GM18867 (cell line): ENCODE measurements at regions not wholly inside any gene's neighbourhood (a gene's known extent, or its start where the extent isn't known, plus 50 kb on each side); places are given as distances from the start of the nearest gene placed in this dataset.

Experiments used
- ATAC-seq: cut with Tn5 transposase; IDR thresholded peaks from one replicate; pipeline ENCODE4 v1.9.1; 2021; ENCODE audit warnings: mild to moderate bottlenecking, moderate library complexity; ENCODE audit not compliant: unreplicated experiment

DNA sequence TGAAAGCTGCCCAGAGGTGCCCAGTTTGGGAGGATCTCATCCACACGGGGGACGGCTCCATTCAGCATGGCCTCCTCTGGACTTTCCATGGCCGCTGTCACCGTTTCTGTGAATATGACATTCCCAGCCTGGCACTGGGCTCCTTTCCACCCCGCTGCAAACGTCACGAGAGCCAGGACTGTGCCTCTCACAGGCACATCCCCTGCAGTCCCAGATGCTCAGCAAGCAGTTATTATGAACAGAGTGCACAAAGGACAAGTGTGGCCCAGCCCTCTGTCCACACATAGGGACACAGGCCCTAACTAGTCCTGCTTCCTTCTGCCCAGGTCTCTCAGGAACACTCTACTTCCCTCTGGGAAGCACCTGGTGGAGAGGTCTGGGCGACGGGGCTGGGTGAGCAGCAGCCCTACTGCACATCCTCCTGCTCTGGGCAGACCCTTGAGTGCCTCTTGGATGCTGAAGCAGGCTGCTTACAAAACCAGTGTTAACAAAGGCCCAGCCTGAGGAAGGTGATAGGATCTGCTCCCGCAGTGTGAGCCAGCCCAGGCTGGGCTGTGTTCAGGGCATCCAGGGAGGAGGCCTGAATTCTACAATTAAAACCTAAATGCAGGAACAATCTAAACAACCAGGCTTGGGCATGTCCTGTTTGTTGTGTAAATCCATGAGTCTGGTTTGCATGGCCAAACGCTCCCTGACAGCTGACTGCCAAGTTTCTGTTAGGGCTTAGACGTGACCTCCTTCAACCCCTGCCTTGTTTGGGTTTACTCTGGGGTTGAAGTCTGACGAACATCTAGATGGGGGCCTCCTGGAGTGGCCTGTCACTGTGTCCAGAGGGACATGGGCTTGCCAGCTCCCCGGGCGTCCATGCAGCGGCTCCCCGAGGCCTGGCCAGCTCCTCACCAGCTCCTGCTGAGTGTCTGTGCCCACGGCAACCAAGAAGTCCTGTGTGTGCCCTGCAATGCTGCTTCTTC is 269.8 kb downstream of the GADD45G start:
- no peak for ATAC-seq

DNA sequence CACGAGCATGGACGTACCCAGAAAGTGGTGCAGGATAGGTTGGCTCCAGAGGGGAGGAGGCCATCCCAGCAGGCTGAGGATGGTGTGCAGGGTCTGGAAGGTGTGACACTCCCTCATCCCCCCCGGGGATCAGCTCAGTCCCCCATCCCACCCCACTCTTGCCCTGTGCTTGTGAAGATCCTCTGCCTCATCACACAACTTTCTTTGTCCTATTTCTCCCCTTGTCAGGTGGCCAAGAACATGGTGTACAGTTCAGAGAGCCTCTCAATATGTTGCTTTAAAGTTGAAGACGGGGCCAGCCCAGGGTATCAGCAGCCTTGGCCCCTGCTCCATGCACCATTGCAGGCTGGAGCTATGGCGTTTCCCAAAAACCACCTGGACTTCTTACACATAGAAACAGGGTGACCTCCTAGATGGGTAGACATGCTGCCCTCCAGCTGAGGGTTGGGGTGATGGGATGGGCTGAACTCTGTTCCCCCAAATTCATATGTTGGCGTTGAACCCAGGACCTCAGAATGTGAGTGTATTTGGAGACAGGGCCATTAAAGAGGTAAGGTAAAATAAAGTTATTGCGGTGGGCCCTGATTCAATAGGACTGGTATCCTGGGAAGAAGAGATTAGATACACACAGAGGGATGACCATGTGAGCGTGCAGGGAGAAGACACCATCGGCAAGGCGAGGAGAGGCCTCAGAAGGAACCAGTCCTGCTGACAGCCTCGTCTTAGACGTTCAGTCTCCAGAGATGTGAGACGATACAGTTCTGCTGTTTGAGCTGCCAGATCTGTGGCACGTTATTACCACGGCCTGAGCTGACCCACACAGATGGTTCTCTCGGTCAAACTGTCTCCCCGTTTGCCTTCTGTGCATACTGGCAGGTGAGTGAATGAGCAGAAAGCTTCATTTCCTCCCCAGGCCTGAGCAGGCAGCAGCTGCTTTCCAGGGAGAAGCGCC is 272.5 kb downstream of the GADD45G start:
- no peak for ATAC-seq

DNA sequence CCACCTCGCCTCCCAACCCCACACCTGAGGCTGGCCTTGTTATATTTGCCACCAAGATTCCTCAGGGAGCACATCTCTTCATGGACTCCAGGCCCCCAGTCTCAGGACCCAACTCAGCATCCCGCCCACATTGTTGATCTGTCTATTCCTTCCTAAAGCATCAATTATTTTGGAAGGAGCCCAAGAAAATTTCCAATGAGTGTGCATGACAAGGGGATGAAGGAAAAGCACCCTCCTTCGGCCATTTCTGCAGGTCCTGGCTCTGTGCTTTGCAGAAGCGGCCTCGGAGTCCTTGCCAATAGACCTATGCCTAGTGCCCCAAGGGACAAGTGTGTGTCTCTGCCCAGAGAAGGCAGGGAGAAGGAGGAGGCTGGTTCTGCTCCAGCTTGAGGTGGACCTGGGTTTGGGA is 273.2 kb downstream of the GADD45G start:
- ATAC-seq = no peak

DNA sequence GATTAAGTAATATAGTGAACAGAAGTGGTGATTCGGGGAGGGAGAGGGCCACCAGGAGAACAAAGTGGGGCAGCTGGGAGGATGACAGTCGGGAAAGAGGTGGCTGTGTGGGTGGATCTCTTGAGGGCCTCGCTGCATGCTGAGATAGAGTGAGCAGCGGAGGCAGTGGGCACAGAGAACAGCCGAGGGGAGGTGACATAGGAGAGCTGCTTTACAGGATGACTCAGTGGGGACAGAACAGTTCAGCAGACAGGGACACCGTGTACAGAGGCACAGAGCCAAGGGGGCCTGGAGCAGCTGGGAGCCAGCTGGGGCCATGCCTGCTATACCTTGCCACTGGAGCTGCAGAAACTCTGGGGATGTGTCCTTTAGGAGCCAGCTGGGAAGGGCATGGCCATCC is 273.9 kb downstream of the GADD45G start:
- no peak for ATAC-seq

DNA sequence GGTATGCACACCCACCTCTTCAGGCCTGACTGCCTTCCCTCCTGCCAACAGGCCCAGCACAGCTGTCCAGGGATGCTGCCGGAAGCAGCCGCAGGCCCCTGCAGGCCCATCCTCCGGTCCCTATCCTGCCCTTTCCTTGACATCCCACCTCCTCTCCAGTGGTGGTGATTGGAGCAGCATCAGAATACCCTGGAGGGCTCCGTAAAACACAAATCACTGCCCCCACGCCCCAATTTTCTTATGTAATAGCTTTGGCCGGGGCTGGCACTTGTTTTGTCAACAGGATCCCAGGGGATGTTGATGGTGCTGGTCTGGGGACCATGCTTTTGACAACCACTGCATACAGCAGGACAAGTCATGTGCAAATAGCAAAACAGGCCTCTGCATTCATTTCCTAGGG is 274.5 kb downstream of the GADD45G start:
- ATAC-seq = no peak

DNA sequence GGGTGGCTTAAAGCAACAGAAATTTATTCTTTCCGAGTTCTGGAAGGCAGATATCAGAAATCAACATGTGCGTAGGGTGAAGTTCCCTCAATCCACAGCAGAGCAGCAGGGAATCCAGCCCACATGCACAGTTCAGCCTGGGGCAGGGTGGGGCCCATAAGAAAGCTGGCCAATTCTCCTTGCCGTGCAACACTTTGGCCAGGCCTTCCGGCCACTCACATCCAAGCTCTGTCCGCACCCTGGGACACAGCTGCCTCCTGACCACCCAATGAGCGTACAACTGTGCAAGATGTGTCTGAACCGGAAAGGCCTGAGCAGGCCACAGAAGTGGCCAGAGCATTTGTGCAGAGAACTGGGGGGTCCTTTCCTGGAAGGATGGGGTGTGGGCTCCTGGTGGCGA is 274.9 kb downstream of the GADD45G start:
- ATAC-seq = no peak

DNA sequence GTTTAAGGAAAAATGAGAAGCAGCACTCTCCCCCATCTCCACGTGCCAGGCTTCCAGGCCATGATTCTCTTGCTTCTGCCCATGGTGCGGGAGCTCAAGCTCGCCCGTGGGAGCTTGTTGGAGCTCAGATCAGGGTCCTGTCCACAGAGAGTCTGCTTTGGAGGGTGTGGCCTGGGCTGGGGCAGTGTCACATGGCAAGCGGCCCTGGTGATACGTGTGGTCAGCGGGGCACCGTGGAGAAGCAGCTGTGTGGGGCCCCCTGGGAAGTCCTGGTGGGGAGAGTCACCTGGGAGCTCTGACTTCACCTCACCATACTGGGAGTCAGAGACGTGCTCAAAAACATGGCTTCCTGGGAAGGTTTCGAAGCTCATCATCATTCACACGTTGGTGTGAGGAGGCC is 275.3 kb downstream of the GADD45G start:
- no peak for ATAC-seq

DNA sequence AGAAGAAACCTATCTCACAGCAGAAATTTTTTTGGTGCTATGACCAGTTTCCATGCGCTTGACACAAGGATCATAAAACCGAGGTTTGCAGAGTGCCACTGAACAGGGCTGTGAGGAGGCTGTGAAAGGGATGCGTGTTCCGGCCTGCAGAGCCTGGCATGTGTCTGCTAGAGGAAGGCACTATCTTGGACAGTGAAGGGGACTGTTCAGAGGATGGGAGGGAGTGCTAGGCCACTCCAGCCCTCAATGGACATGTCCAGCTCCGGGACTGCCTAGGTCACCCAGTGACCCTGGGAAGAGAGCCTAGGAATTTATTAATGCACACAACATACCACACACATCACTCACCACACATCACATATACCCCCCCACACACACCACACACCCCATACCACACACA is 275.9 kb downstream of the GADD45G start:
- no peak for ATAC-seq

DNA sequence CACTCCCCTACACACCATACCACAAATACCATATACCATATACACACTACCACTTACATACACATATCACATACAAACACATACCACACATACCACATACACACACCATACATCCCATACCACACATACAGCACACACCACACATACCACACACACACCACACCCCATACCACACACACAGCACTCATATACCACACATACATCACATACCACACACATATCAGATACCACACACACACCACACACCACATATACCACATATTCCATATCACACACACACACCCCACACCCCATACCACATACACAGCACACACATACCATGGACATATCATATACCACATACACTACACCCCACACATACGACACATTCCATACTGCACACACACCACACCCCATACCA is 276.6 kb downstream of the GADD45G start:
- ATAC-seq = no peak

DNA sequence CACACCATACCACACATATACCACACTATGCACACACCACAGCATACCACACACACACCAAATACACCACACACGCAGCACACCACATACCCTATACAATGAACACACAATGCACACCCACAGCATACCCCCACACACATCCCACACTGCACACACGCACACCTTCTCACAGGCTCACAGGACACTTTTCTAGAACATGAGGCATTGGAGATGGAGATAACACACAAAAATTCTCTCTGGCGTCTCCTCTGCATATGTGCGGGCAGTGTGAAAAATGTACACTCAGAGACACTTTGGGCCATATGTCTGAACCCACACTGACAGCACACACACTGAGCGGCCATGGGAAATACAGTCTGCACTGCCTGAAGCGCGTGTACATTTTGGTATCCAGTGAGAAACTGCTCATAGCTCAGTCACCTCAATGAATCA is 278.1 kb downstream of the GADD45G start:
- no peak for ATAC-seq

DNA sequence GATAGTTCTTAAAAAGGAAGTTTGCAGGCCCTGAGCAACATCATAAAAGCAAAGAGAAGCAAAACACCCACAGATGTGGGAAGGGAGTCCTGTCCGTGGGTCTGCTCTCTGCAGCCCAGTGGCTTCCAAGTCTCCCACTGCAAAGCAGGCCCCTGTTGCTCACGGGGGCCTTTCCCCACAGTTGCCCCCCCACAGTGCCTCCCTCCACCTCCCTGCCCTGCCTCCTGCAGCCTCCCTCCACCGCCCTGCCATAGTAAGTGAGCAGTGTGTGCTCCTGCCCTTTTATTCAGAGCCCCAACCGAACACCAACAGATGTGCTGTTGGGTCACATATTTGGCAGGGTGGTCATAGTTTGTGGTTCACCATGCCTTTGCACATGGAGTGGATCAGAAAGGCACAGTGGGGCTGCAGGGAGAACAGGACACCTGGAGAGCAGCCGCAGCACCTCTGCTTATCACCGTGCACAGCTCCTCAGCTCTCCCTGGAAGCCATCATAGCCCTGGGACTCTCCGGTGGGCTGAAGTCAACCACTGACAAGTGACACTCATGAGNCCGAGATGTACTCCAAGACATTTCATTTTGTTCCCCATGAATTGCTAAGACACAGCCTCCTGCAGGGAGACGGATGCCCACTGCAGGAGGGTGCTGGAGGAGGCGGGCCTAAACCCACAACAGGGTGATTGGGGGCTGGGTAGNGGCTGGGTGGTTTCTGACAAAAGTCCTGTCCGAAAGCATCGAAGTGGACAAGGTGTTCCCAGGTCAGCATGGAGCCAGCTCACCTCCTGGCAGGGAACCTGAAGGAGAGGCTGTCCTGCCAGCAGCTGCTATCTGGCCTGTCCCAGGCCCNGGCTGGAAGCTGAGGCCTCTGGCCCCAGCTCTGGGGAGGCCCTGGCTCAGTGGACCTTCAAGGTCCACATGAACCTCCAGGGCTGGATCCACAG is 278.9 kb downstream of the GADD45G start:
- ATAC-seq = no peak

DNA sequence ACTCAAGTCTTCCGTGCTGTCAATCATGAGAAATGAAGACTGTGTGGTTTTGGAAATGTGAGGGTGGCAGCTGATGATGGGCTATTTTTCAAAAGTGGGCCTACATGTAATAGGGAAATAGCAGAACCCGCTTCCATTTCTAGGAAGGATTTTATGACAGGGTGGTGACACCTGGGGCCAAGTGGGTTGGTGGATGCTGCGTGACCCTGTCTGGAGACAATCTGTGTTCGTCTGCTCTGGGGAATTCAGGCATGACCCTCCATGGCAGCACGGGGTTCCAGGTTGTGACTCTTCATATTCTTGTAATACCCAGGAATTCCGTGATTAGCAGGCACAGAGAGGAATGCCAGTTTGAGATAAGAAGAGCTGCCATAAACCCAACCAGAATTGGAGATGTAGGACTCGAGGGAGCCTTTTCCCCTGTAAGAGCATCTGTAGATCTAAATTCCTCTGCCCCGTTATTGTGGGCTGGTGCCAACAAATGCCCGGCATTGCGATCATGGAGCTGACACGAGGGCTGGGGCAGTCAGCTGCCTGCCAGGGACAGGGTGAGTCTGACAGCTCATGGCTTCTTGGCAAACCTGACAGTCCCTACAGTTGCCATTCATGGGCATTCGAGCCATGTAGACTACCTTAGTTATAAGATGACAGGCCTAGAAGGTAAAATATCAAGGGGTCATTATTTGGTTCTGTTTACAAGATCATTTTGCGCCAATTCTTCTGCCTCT is 279.7 kb downstream of the GADD45G start:
- no peak for ATAC-seq

DNA sequence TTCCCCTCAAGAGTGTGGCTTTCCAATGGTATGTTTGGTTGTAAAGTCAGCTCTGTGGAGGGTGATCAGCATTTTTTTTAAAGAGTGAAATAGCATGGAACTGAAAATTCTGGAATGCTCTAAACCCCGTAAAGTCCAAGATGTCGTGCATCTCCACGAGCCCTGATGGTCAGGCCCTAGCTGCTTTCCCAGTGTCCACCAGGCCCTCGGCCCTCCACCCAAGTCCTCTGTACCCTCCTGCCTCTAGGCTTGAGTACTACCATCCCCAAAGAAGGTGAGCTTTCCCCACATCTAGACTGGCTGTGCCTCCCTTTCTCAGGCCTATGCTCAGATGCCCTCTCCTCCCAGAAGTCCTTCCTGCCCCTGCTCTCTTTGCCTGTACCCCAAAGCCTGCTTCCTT is 280.3 kb downstream of the GADD45G start:
- ATAC-seq = no peak

DNA sequence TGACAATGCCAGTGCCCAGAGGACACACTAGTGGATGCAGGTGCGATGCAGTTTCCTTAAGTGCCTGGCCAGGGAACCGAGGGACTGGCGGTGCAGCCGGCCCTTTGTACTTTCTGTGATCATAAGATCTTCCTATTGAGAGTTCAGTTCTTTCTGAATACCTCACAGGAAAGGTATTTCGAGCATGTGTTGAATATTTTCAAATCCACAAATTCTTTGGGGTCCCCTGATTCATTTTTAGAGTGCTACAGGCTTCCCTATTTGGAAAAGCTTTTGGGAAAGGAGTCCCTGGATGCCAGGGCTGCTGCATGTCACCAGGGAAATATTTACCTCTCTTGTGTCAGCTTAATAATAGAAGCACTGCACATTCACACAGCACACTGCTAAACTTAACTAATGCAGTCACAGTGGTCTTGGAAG is 281.5 kb downstream of the GADD45G start:
- no peak for ATAC-seq

DNA sequence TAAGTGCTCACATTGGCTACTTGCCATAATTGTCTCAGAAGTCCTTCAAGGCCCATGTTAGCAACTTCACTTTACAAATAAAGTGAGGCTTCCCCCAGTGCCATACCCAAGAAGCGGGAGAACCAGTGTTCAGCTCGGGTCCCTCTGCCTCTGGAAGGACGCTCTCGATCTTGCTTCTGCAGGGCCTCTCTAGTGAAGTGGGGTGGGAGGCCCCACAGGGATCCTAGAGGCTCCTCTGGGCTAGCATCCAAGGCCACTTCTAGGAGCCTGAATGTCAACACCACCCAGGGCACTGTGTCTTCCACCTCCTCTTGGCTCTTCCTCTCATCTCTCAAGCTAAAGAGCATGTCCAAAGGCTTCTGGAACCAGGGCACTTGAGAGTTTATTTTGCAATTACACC is 282.5 kb downstream of the GADD45G start:
- ATAC-seq = no peak

DNA sequence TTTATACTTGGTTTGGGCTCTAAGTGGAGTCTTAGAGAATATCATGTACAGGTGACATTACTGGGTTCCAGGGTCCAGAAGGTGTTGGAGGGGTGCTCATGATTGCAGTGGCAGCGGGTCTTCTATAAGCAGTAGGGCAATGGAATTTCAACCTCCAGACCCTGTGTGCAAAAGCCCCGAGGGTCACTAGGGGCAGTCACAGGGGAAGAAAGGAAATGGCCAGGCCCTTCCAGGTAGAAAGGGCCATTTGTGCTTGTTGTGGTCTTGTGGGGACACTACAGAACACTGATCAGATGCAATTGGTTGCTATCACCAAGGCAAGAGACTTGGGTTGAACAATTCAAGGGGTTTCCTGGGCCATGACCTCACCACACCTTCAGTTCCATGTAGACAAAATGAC is 283.4 kb downstream of the GADD45G start:
- ATAC-seq = no peak

DNA sequence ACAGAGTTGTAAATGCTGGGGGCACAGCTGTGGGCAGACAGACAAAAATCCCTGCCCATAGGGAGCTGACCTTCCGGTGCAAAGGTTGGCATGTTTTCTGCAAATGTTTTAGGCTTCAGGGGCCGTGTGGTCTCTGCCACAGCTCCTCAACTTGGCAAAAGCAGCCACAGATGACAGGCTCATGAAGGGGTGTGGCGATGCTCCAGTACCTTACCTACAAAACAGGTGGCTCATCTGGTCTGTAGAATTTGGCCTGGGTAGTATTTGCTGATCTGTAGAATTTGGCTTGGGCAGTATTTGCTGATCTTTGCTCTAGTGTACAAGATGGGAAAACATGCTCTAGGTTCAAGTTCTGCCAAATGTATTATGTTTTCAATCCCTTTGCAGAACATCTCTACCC is 283.9 kb downstream of the GADD45G start:
- ATAC-seq = no peak

DNA sequence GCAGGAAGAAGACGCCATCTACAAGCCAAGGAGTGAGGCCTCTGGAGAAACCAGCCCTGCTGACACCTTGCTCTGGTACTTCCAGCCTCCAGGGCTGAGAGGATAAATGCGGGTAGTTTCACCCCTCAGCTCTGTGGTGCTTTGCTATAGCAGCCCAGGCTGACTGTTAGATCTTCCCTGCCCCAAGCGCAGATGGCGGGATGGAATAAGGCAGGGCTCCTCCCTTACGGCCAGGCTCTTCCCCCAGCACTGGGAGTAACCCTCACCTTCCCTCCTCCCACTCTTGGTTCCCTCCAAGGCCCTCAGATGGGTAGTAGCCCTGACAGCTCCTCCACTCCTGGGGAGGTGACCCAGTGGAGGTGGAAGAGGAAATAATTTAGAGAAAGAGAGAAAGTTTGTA is 285.1 kb downstream of the GADD45G start:
- no peak for ATAC-seq

DNA sequence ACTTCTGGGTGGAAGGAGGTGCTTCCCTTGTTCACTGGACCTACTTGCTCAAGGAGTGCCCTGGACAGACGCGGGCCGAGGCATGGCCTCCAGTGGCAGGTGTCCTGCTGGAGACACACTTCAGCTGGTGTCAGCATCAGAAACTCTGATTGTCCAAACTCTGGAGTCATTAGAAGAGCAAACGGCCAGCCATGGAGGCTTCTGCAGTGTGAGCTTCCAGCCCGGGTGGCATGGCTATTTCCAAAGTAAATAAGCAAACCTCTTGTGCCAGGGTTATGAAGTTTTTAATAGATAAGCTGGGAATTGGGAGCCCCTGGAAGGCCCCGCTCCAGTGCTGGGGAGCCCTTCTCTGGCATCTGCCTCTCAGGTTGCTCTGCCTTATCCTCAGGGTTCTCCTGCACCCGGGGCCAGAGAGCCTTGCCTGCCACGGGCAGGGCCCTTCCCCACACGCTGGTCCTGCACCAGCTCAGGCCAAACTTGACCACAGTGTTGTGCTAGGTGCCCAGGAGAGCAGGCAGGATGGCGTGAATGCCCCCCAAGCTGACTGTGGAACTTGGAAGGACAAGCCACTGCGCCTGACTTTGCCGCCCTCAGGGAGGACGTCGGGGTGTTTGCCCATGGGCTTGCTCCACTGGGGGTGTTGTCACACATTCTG is 285.6 kb downstream of the GADD45G start:
- no peak for ATAC-seq
